A549 (cell line): ENCODE measurements at regions not wholly inside any gene's neighbourhood (a gene's known extent, or its start where the extent isn't known, plus 50 kb on each side); places are given as distances from the start of the nearest gene placed in this dataset.

Source experiments
- ATAC-seq, 2 experiments: fragments of 200-7000 bp in 1 of 2; fragments of >200 bp in 1 of 2; cut with Nextera tagmentation in 1 of 2; cut with Tn5 transposase in 1 of 2; 3 replicates each; pipeline versions ENCODE4 v1.8.0 to v1.9.1; 2018 to 2020; ENCODE audit warnings: mild to moderate bottlenecking in 1 of 2, moderate library complexity in 1 of 2
- CTCF ChIA-PET: fragments of 300-600 bp; sonication (Branson Sonifier 250); formaldehyde crosslinking; extraction: SDS; loops from one replicate; lab custom pipeline; 2021; ENCODE audit warnings: antibody characterized with exemption, inconsistent platforms; lab: Yijun Ruan, JAX
- POLR2A ChIA-PET: fragments of 350-600 bp; formaldehyde crosslinking; extraction: SDS; loops from one replicate; lab custom pipeline; 2021; ENCODE audit warnings: antibody characterized with exemption, inconsistent platforms; lab: Yijun Ruan, JAX
- DNase-seq, 2 experiments: peaks; one replicate each; pipeline versions ENCODE4 v3.0.0 to v3.0.0-alpha.2; 2011 to 2016; ENCODE audit warnings: low read depth in 1 of 2, low spot score in 1 of 2
- FAIRE-seq: peaks from 2 replicates; lab custom pipeline; 2011; peaks lifted over from hg19 to GRCh38; lab: Jason Lieb, UNC
- H3K27ac ChIP-seq, 2 experiments: fragments of >200 bp; sonication (Bioruptor Twin); formaldehyde crosslinking; 3 replicates each; pipeline ENCODE4 v1.5.1; 2016 to 2017
- H3K4me1 ChIP-seq: fragments of >200 bp; sonication (Bioruptor Twin); formaldehyde crosslinking; 3 replicates; pipeline ENCODE4 v1.6.1; 2016
- H3K4me2 ChIP-seq: fragments of >200 bp; sonication (Bioruptor Twin); formaldehyde crosslinking; 3 replicates; pipeline ENCODE4 v1.6.1; 2016
- H3K4me3 ChIP-seq: fragments of >200 bp; sonication (Bioruptor Twin); formaldehyde crosslinking; 3 replicates; pipeline ENCODE4 v1.5.1; 2016
- H3K9me3 ChIP-seq: fragments of >200 bp; sonication (Bioruptor Twin); formaldehyde crosslinking; 3 replicates; pipeline ENCODE4 v1.6.1; 2016
- ATOH8 ChIP-seq: fragments of 250-450 bp; sonication (Bioruptor Pico); IDR thresholded peaks from 2 replicates; pipeline ENCODE4 v1.5.0; 2020; ENCODE audit warnings: low read depth, mild to moderate bottlenecking, moderate library complexity
- CBX2 ChIP-seq: fragments of 200-600 bp; sonication (generic); IDR thresholded peaks from 2 replicates; pipeline ENCODE4 v1.6.1; 2016; ENCODE audit warnings: low read depth, mild to moderate bottlenecking, borderline replicate concordance
- CHD2 ChIP-seq: fragments of 150-350 bp; IDR thresholded peaks from 2 replicates; pipeline ENCODE4 v1.6.1; 2014; ENCODE audit warnings: low read length; ENCODE audit not compliant: partially characterized antibody
- EHF ChIP-seq: fragments of 250-450 bp; sonication (Bioruptor Pico); IDR thresholded peaks from 2 replicates; pipeline ENCODE4 v1.5.0; 2020; ENCODE audit warnings: mild to moderate bottlenecking
- EP300 ChIP-seq, 2 experiments: fragments of >200 bp; sonication (Bioruptor Twin); formaldehyde crosslinking; IDR thresholded peaks; 2 replicates in 1 of 2; 3 replicates in 1 of 2; pipeline ENCODE4 v1.6.1; 2016 to 2017
- ESRRA ChIP-seq: fragments of 150-350 bp; IDR thresholded peaks from 2 replicates; pipeline ENCODE4 v1.6.1; 2014; ENCODE audit warnings: mild to moderate bottlenecking, low read length, borderline replicate concordance
- FOSL2 ChIP-seq, 2 experiments: fragments of 450-650 bp in 1 of 2; fragments of >200 bp in 1 of 2; sonication (Bioruptor Twin) in 1 of 2; formaldehyde crosslinking; IDR thresholded peaks; 2 replicates each; pipeline versions ENCODE4 v1.5.0 to v1.6.1; 2016 to 2020; ENCODE audit warnings: mild to moderate bottlenecking in 1 of 2, moderate library complexity in 1 of 2
- HEYL ChIP-seq: fragments of 250-450 bp; sonication (Bioruptor Pico); IDR thresholded peaks from 2 replicates; pipeline ENCODE4 v1.8.0; 2021; ENCODE audit warnings: mild to moderate bottlenecking, moderate library complexity
- KDM1A ChIP-seq: fragments of 200-600 bp; sonication (generic); IDR thresholded peaks from 2 replicates; pipeline ENCODE4 v1.6.1; 2016; ENCODE audit warnings: low read depth, mild to moderate bottlenecking
- MAZ ChIP-seq: fragments of 150-350 bp; IDR thresholded peaks from 2 replicates; pipeline ENCODE4 v1.6.1; 2014; ENCODE audit warnings: antibody characterized with exemption, low read depth, low read length, borderline replicate concordance
- MYC ChIP-seq: IDR thresholded peaks from 2 replicates; pipeline ENCODE4 v1.6.1; 2012; ENCODE audit warnings: mild to moderate bottlenecking, inconsistent platforms, low read length, improper control_type of control experiment, borderline replicate concordance
- POLR2AphosphoS2 ChIP-seq: conservative IDR thresholded peaks from 2 replicates; pipeline ENCODE4 v1.6.1; 2012; ENCODE audit warnings: low read length, improper control_type of control experiment, inconsistent platforms
- RAD21 ChIP-seq, 2 experiments: fragments of >200 bp in 1 of 2; sonication (Bioruptor Twin) in 1 of 2; formaldehyde crosslinking in 1 of 2; IDR thresholded peaks in 1 of 2; conservative IDR thresholded peaks in 1 of 2; 2 replicates in 1 of 2; 3 replicates in 1 of 2; pipeline ENCODE4 v1.6.1; 2012 to 2018; ENCODE audit warnings: inconsistent platforms in 1 of 2
- RARB ChIP-seq: fragments of 250-450 bp; sonication (Bioruptor Pico); IDR thresholded peaks from 2 replicates; pipeline ENCODE4 v1.8.0; 2021; ENCODE audit warnings: mild to moderate bottlenecking, moderate library complexity
- RCOR1 ChIP-seq: fragments of 150-350 bp; IDR thresholded peaks from 2 replicates; pipeline ENCODE4 v1.6.1; 2014; ENCODE audit warnings: antibody characterized with exemption, low read length, low read depth
- REST ChIP-seq: fragments of 200-600 bp; sonication (generic); IDR thresholded peaks from 2 replicates; pipeline ENCODE4 v1.6.1; 2016; ENCODE audit warnings: antibody characterized with exemption, mild to moderate bottlenecking, moderate library complexity
- RFX5 ChIP-seq: fragments of 450-650 bp; IDR thresholded peaks from 2 replicates; pipeline ENCODE4 v1.7.1; 2014; ENCODE audit warnings: antibody characterized with exemption, mild to moderate bottlenecking, moderate library complexity
- RNF2 ChIP-seq: fragments of 200-600 bp; sonication (generic); IDR thresholded peaks from 2 replicates; pipeline ENCODE4 v1.6.1; 2016; ENCODE audit warnings: low read depth, mild to moderate bottlenecking, antibody characterized with exemption, moderate library complexity, borderline replicate concordance
- ZFP36 ChIP-seq: fragments of 450-650 bp; IDR thresholded peaks from 2 replicates; pipeline ENCODE4 v1.6.1; 2014; ENCODE audit warnings: borderline replicate concordance; ENCODE audit not compliant: partially characterized antibody
- ZNF302 ChIP-seq: fragments of 250-450 bp; sonication (Bioruptor Pico); IDR thresholded peaks from 2 replicates; pipeline ENCODE4 v1.9.0; 2021; ENCODE audit warnings: inconsistent platforms, mild to moderate bottlenecking, moderate library complexity
- ZSCAN20 ChIP-seq: fragments of 250-450 bp; sonication (Bioruptor Pico); IDR thresholded peaks from 2 replicates; pipeline ENCODE4 v1.8.0; 2022; ENCODE audit warnings: mild to moderate bottlenecking, moderate library complexity
- WGBS: methylation state at CpG from one replicate; pipeline ENCODE4 v1.1.6; 2017; ENCODE audit errors: missing lambda C conversion rate; 5-methylcytosine and 5-hydroxymethylcytosine counted together
- TF ChIP-seq, protein P1 (sequence below): IDR thresholded peaks from 2 replicates; pipeline ENCODE4 v1.6.1; 2012

DNA sequence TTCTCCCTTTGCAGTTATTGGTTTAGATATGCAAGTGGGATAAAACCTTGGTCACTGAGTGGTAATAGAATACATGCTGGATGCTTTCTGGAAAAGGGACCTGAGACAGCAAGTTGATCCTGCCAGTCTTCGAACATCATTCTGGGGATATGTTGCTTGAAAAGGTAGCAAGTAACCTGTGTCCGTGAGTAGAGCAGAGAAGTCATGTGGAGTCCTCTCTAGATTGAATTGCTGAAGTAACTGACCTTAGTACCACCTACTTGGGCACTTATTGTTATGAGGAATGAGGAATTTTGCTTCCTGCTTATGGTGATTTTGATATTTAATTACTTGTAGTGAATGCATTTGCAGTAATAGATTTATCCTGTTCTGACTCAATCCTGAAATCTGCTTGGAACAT lies 367.3 kb upstream of the IMPG1 start:
- no peak for ATAC-seq
- no peaks in the 10 kb centered on the region for H3K4me1 ChIP-seq
- POLR2A ChIA-PET, result no interaction called here
- no peak overlapping the region for H3K4me2 ChIP-seq
- H3K27ac ChIP-seq, result no peak overlapping the region
- TF ChIP-seq ATOH8 (CRISPR knock-in tag) (no peak), MYC (no peak), POLR2AphosphoS2 (no peak), EP300 (IDR thresholded peaks at IDR 0.05) (no peak), ZNF302 (CRISPR knock-in tag) (no peak), RCOR1 (no peak), RARB (CRISPR knock-in tag) (no peak), RAD21 (conservative IDR thresholded peaks at IDR 0.05 in 1 of 2, IDR thresholded peaks at IDR 0.05 in 1 of 2) (no peak), ZFP36 (no peak), CBX2 (no peak), ZSCAN20 (no peak), ESRRA (no peak), KDM1A (no peak), REST (no peak), RFX5 (no peak), FOSL2 (IDR thresholded peaks at IDR 0.05) (no peak), FOSL2 (CRISPR knock-in tag; IDR thresholded peaks at IDR 0.05) (no peak), RNF2 (no peak)
- TF ChIP-seq, all 56 proteins: peak for 0
- no peak for DNase-seq
- Histone ChIP-seq H3K4me3 (no peak overlapping the region), H3K9me3 (no peaks in the 10 kb centered on the region)
- 4% methylated on average over 2 of the region's 2 CpGs for WGBS
- CTCF ChIA-PET, result no interaction called here
- FAIRE-seq, result no peak

GRCh38 chr6:76438768-76439167 lies 366.3 kb upstream of the IMPG1 start:
- no peak for DNase-seq
- H3K4me1 ChIP-seq, result no peaks in the 10 kb centered on the region
- TF ChIP-seq, protein P1, sequence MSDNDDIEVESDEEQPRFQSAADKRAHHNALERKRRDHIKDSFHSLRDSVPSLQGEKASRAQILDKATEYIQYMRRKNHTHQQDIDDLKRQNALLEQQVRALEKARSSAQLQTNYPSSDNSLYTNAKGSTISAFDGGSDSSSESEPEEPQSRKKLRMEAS, result no peak
- TF ChIP-seq EHF (CRISPR knock-in tag) (no peak), HEYL (no peak), CHD2 (no peak), MAZ (no peak), MYC (no peak)
- no peak for ATAC-seq
- no peaks in the 10 kb centered on the region for H3K9me3 ChIP-seq
- no peak overlapping the region for H3K4me3 ChIP-seq
- no peak for FAIRE-seq
- no peak overlapping the region for H3K4me2 ChIP-seq
- 3% methylated on average over 1 of the region's 1 CpG for WGBS
- no peak overlapping the region for H3K27ac ChIP-seq
- ChIA-PET POLR2A (no interaction called here), CTCF (no interaction called here)
